DND-41 (cell line): ENCODE measurements at regions not wholly inside any gene's neighbourhood (a gene's known extent, or its start where the extent isn't known, plus 50 kb on each side); places are given as distances from the start of the nearest gene placed in this dataset.

ENCODE experiments used
- CTCF ChIP-seq: IDR thresholded peaks from 2 replicates; pipeline ENCODE4 v1.5.1; 2012; ENCODE audit warnings: borderline replicate concordance, low read length, moderate library complexity, mild to moderate bottlenecking; ENCODE audit not compliant: poor library complexity, severe bottlenecking; ENCODE audit errors: extremely low read depth
- EZH2 ChIP-seq: IDR thresholded peaks from 3 replicates; pipeline ENCODE4 v1.6.1; 2012; ENCODE audit warnings: borderline replicate concordance, low read depth, mild to moderate bottlenecking, moderate library complexity, low read length, inconsistent platforms; ENCODE audit not compliant: severe bottlenecking

DNA sequence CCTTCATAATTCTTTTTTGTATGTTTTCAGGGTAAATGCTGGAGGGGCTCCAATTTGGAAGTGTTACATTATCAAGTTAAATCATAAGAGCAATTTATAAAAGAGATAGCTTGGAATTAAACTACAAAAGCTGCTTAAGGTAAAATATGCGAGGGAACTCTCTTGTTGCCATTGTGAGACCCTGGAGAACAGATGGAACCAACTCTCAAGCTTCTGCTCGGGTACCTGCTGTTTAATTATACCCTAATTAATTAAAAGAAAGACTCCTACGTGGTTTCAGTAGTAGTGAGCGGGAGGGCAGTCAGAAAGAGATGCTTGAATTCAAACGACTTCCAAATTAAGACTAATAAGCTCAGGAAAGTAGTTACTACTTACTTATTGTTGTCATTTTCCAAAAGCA, 313.1 kb upstream of the TACR3 start:
- TF ChIP-seq CTCF: no peak
- no peak for TF ChIP-seq EZH2
